Suprapubic skin (tissue), 4 donors: ENCODE measurements at regions not wholly inside any gene's neighbourhood (a gene's known extent, or its start where the extent isn't known, plus 50 kb on each side); places are given as distances from the start of the nearest gene placed in this dataset.
"Not testable (repeated sequence)": the region's sequence is repeated elsewhere in the genome, so short reads cannot be mapped to it uniquely, and the experiment has no call there.

Source experiments
- DNase-seq, 2 donors: peaks; one replicate each; pipeline ENCODE4 v3.0.0-alpha.2; 2019; ENCODE audit warnings: low spot score in 2 of 2
- H3K27ac ChIP-seq: fragments of 200-600 bp; sonication (generic); one replicate; pipeline ENCODE4 v1.5.1; 2019
- H3K27me3 ChIP-seq: fragments of 200-600 bp; sonication (generic); one replicate; pipeline ENCODE4 v1.5.1; 2019
- H3K36me3 ChIP-seq: fragments of 200-600 bp; sonication (generic); one replicate; pipeline ENCODE4 v1.5.1; 2019
- H3K4me1 ChIP-seq: fragments of 200-600 bp; sonication (generic); one replicate; pipeline ENCODE4 v1.5.1; 2019
- H3K4me3 ChIP-seq: fragments of 200-600 bp; sonication (generic); one replicate; pipeline ENCODE4 v1.5.1; 2019; ENCODE audit warnings: mild to moderate bottlenecking
- H3K9me3 ChIP-seq: fragments of 200-600 bp; sonication (generic); one replicate; pipeline ENCODE4 v1.5.1; 2019
- EP300 ChIP-seq: sonication (generic); formaldehyde crosslinking; IDR thresholded peaks from one replicate; pipeline ENCODE4 v1.6.1; 2017; ENCODE audit warnings: antibody characterized with exemption
- POLR2A ChIP-seq, 2 donors: fragments of 450-650 bp; IDR thresholded peaks; one replicate each; pipeline ENCODE4 v1.6.1; 2017; ENCODE audit warnings: antibody characterized with exemption in 2 of 2, mild to moderate bottlenecking in 2 of 2, moderate library complexity in 2 of 2
- POLR2AphosphoS5 ChIP-seq, 3 donors: sonication (generic); formaldehyde crosslinking; IDR thresholded peaks; one replicate each; pipeline ENCODE4 v1.6.1; 2017; ENCODE audit warnings: antibody characterized with exemption in 3 of 3
- WGBS: methylation state at CpG from one replicate; pipeline ENCODE4 v1.1.5; 2018; 5-methylcytosine and 5-hydroxymethylcytosine counted together
- TF ChIP-seq, protein P1 (sequence below), 2 donors: fragments of 200-600 bp in 1 of 2; fragments of 450-650 bp in 1 of 2; sonication (generic) in 1 of 2; IDR thresholded peaks; one replicate each; pipeline ENCODE4 v1.5.1; 2016 to 2019; ENCODE audit warnings: antibody characterized with exemption in 2 of 2, mild to moderate bottlenecking in 1 of 2, moderate library complexity in 1 of 2

- H3K4me3 ChIP-seq: no peak overlapping the region
- TF ChIP-seq POLR2AphosphoS5 (IDR thresholded peaks at IDR 0.05) (no peak), POLR2A (IDR thresholded peaks at IDR 0.05) (no peak), EP300 (no peak)
- TF ChIP-seq, protein P1, sequence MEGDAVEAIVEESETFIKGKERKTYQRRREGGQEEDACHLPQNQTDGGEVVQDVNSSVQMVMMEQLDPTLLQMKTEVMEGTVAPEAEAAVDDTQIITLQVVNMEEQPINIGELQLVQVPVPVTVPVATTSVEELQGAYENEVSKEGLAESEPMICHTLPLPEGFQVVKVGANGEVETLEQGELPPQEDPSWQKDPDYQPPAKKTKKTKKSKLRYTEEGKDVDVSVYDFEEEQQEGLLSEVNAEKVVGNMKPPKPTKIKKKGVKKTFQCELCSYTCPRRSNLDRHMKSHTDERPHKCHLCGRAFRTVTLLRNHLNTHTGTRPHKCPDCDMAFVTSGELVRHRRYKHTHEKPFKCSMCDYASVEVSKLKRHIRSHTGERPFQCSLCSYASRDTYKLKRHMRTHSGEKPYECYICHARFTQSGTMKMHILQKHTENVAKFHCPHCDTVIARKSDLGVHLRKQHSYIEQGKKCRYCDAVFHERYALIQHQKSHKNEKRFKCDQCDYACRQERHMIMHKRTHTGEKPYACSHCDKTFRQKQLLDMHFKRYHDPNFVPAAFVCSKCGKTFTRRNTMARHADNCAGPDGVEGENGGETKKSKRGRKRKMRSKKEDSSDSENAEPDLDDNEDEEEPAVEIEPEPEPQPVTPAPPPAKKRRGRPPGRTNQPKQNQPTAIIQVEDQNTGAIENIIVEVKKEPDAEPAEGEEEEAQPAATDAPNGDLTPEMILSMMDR (IDR thresholded peaks at IDR 0.05): no peak
- no peak overlapping the region for H3K27ac ChIP-seq
- no peaks in the 10 kb centered on the region for H3K36me3 ChIP-seq
- H3K9me3 ChIP-seq: no peaks in the 10 kb centered on the region
- no peaks in the 10 kb centered on the region for H3K27me3 ChIP-seq
- DNase-seq: no peak
- no peaks in the 10 kb centered on the region for H3K4me1 ChIP-seq
These were observed 649.4 kb downstream of the TDRD15 start for GRCh38 chr2:21773168-21773567.

DNA sequence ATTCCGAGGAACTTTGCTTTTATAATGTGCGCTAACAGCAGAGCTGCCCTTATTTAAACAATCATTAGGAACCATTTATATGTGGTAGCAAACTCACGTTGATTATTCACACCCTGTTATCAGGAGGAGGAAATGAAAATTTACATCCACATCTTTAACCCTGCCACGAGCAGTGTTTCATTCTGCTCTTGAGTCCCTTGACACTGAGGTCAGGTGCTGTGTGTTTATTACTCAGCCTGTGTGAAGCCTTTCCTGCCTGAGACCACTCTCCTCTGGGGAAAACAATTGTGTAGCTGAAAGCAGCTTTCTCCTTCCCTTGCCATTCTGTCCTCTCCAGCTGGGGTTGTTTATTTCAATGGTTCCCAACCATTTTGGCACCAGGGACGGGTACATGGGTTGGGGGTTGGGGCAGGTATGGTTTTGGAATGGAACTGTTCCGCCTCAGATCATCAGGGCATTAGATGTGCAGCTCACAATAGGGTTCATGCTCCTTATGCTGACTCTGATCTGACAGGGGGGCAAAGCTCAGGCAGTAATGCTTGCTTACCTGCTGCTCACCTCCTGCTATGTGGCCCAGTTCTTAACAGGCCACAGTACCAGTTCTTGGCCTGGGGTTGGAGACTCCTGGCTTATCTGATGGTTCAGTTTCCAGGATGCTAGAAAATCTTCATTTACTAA is 651.1 kb downstream of the TDRD15 start:
- Histone ChIP-seq H3K4me3 (no peak overlapping the region), H3K4me1 (no peaks in the 10 kb centered on the region), H3K9me3 (no peaks in the 10 kb centered on the region), H3K27ac (no peak overlapping the region), H3K27me3 (no peaks in the 10 kb centered on the region), H3K36me3 (no peaks in the 10 kb centered on the region)
- WGBS: 71% methylated on average over 6 of the region's 6 CpGs
- no peak for DNase-seq
- TF ChIP-seq POLR2AphosphoS5 (IDR thresholded peaks at IDR 0.05) (no peak), POLR2A (IDR thresholded peaks at IDR 0.05) (no peak), EP300 (no peak)
- TF ChIP-seq, protein P1 (IDR thresholded peaks at IDR 0.05): no peak

GRCh38 chr2:21779786-21780185 is 656.0 kb downstream of the TDRD15 start:
- no peak for TF ChIP-seq EP300
- TF ChIP-seq POLR2A (IDR thresholded peaks at IDR 0.05): no peak
- TF ChIP-seq, protein P1 (IDR thresholded peaks at IDR 0.05): no peak
- no peak for TF ChIP-seq POLR2AphosphoS5 (IDR thresholded peaks at IDR 0.05)
- H3K36me3 ChIP-seq: no peaks in the 10 kb centered on the region
- WGBS: 95% methylated on average over 1 of the region's 1 CpG

DNA sequence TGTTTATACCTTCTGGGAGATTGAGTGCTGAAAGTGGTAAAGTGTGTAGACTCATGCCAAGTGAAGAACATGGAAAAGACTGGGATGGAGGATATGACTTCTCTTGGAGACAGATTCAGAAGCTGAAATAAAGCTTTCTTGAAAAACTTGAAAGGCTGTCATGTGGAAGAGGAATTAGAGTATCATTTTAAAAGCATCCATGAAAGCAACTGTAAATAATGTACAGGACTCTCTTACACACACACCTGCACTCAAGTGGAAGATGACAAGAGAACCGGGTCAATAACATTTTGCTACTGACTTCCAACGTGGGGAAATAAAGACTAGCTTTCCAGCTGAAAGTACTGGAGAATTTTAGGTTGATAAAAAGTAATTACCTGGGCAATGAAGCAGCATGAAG is 658.2 kb downstream of the TDRD15 start:
- Histone ChIP-seq H3K27ac (no peak overlapping the region), H3K36me3 (no peaks in the 10 kb centered on the region), H3K27me3 (no peaks in the 10 kb centered on the region), H3K4me1 (no peaks in the 10 kb centered on the region), H3K9me3 (no peaks in the 10 kb centered on the region), H3K4me3 (no peak overlapping the region)
- TF ChIP-seq POLR2AphosphoS5 (IDR thresholded peaks at IDR 0.05) (no peak), POLR2A (IDR thresholded peaks at IDR 0.05) (no peak), EP300 (no peak)
- TF ChIP-seq, protein P1 (IDR thresholded peaks at IDR 0.05): no peak
- 77% methylated on average over 2 of the region's 2 CpGs for WGBS
- DNase-seq: no peak

More at GRCh38 chr2:21779786-21780185, 656.0 kb downstream of the TDRD15 start:
- Histone ChIP-seq H3K9me3 (no peaks in the 10 kb centered on the region), H3K27me3 (no peaks in the 10 kb centered on the region), H3K4me3 (no peak overlapping the region), H3K4me1 (no peaks in the 10 kb centered on the region), H3K27ac (no peak overlapping the region)
- DNase-seq: no peak

GRCh38 chr2:21782866-21783265 is 659.1 kb downstream of the TDRD15 start:
- no peaks in the 10 kb centered on the region for H3K27me3 ChIP-seq
- no peaks in the 10 kb centered on the region for H3K4me1 ChIP-seq
- no peak overlapping the region for H3K4me3 ChIP-seq
- TF ChIP-seq POLR2A (IDR thresholded peaks at IDR 0.05): no peak
- TF ChIP-seq POLR2AphosphoS5 (IDR thresholded peaks at IDR 0.05): no peak
- H3K36me3 ChIP-seq: no peaks in the 10 kb centered on the region
- WGBS: 76% methylated on average over 6 of the region's 6 CpGs
- no peak for DNase-seq
- no peaks in the 10 kb centered on the region for H3K9me3 ChIP-seq
- H3K27ac ChIP-seq: no peak overlapping the region

GRCh38 chr2:21787941-21788340 is 664.2 kb downstream of the TDRD15 start:
- H3K4me1 ChIP-seq: no peaks in the 10 kb centered on the region
- DNase-seq: no peak

DNA sequence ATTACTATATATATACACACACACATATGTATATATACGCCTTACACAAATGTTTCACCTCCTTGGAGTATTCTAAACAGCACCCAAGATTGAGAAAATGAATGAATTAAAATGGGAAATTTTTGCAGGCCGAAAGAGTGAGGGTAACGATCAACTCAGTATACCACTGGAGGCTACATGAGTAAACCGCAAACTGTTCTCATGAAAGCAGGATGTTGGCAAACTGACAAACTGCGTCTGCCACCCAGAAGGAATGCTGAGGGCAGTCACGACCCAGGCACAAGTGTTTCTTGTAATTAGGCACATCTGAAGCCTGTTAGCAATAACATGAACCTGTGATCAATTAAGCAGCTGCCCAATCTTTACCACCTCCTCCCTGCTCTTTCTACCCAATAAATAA is 666.5 kb downstream of the TDRD15 start:
- H3K4me3 ChIP-seq, H3K4me1 ChIP-seq, H3K36me3 ChIP-seq, H3K9me3 ChIP-seq, DNase-seq, H3K27ac ChIP-seq, H3K27me3 ChIP-seq: not testable (repeated sequence)
- 48% methylated on average over 6 of the region's 6 CpGs for WGBS

More at GRCh38 chr2:21787941-21788340, 664.2 kb downstream of the TDRD15 start:
- TF ChIP-seq, protein P1 (IDR thresholded peaks at IDR 0.05): no peak
- TF ChIP-seq POLR2A (IDR thresholded peaks at IDR 0.05): no peak
- TF ChIP-seq EP300: no peak
- TF ChIP-seq POLR2AphosphoS5 (IDR thresholded peaks at IDR 0.05): no peak
- 79% methylated on average over 1 of the region's 1 CpG for WGBS
- Histone ChIP-seq H3K27me3 (no peaks in the 10 kb centered on the region), H3K4me3 (no peak overlapping the region), H3K27ac (no peak overlapping the region), H3K36me3 (no peaks in the 10 kb centered on the region), H3K9me3 (no peaks in the 10 kb centered on the region)
